Heart left ventricle (tissue), 13 donors: ENCODE measurements at regions not wholly inside any gene's neighbourhood (a gene's known extent, or its start where the extent isn't known, plus 50 kb on each side); places are given as distances from the start of the nearest gene placed in this dataset.

Experiments used
- CTCF ChIP-seq, 12 donors: fragments of 200-600 bp; sonication (generic) in 4 of 12; IDR thresholded peaks; one replicate each; pipeline versions ENCODE4 v1.5.0 to v1.8.0; 2018 to 2022; ENCODE audit warnings: antibody characterized with exemption in 12 of 12, mild to moderate bottlenecking in 5 of 12
- POLR2A ChIP-seq, 2 donors: fragments of 450-650 bp; IDR thresholded peaks; one replicate each; pipeline ENCODE4 v1.6.1; 2017; ENCODE audit warnings: antibody characterized with exemption in 2 of 2, mild to moderate bottlenecking in 2 of 2, moderate library complexity in 2 of 2
- donor health status: ischemic (EF 13 %, LVEDD 7.1; RV severe dilation, severe dysfunction).
- donor health status: DM: no; HTN: yes; CAD: no.
- donor health status: DM: no; HTN: no; CAD: no.
- donor health status: ischemic (EF 25% LVEDD 6.9; RV normal size, moderate dysfunction).
- donor health status: ischemic (EF 25% LVEDD 5.7; RV mildly dilated, moderate dysfunction).
- donor health status: ischemic (EF 35%, LVEDD 5.7; RV mildly dilated, moderate dysfunction).
- donor health status: nonischemic (EF 11% LVEDD 7.7; RV severe dilation, severe dysfunction).
- donor health status: DM: yes; HTN: yes; CAD: no.
- donor health status: PGD.
- donor health status: ischemic (EF 29% LVEDD 5.4; RV normal size, mild dysfunction).
- donor health status: nonischemic (EF 23%, LVEDD 6.1; RV moderate dilation, normal function).

DNA sequence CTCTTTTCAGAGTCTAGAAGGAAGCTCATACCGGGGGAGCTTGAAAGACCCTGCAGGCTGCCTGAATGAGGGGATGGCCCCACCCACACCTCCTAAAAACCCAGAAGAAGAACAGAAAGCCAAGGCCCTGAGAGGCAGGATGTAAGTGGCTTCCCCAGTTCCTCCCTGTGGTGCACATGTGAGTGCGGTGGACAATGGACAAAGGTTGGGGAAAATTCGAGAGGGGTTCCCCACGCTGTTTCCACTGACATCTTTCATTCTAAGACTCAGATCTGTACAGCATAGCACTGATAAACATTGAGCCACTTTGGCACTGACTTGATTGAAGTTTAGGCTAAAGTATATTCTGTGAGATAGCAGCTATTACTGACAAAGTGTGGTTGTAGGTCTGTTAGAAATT is 79.5 kb upstream of the UMPS start:
- TF ChIP-seq CTCF (IDR thresholded peaks at IDR 0.05) (no peak), POLR2A (IDR thresholded peaks at IDR 0.05) (no peak)
